Pancreas (tissue), 10 donors: ENCODE measurements at regions not wholly inside any gene's neighbourhood (a gene's known extent, or its start where the extent isn't known, plus 50 kb on each side); places are given as distances from the start of the nearest gene placed in this dataset.

Experiments used
- ATAC-seq, 4 donors: fragments of 200-7000 bp; cut with Tn5 transposase; one replicate each; pipeline versions ENCODE4 v1.8.0 to v1.9.1; 2020; ENCODE audit warnings: mild to moderate bottlenecking in 4 of 4, moderate library complexity in 4 of 4
- DNase-seq, 6 donors: peaks; one replicate each; pipeline ENCODE4 v3.0.0-alpha.2; 2020
- FAIRE-seq: peaks from 2 replicates; lab custom pipeline; 2012; peaks lifted over from hg19 to GRCh38; lab: Jason Lieb, UNC
- H3K27ac ChIP-seq, 4 donors: fragments of 200-600 bp; sonication (generic); 1 replicate in 3 of 4; 2 replicates in 1 of 4; pipeline versions ENCODE4 v1.5.0 to v1.8.0; 2020
- H3K27me3 ChIP-seq, 4 donors: fragments of 200-600 bp; one replicate each; pipeline ENCODE4 v1.8.0; 2021
- H3K36me3 ChIP-seq, 3 donors: fragments of 200-600 bp; sonication (generic) in 1 of 3; one replicate each; pipeline versions ENCODE4 v1.5.0 to v1.8.0; 2020 to 2021
- H3K4me1 ChIP-seq, 3 donors: fragments of 200-600 bp; one replicate each; pipeline ENCODE4 v1.8.0; 2021
- H3K4me3 ChIP-seq, 4 donors: fragments of 200-600 bp; sonication (generic) in 2 of 4; one replicate each; pipeline versions ENCODE4 v1.5.0 to v1.8.0; 2020 to 2021
- H3K9me3 ChIP-seq, 4 donors: fragments of 200-600 bp; one replicate each; pipeline ENCODE4 v1.8.0; 2021
- WGBS, 2 donors: extraction: QIAGEN DNeasy Blood & Tissue Kit; methylation state at CpG; one replicate each; pipeline ENCODE4 v1.1.7; 2013; 5-methylcytosine and 5-hydroxymethylcytosine counted together
- intact Hi-C, 3 donors: fragments of 100-400 bp; cut with DNase I; formaldehyde crosslinking; loops; one replicate each; pipeline versions ENCODE4 v1.11.1 to v1.14.2; 2022
- TF ChIP-seq, protein P1 (sequence below), 4 donors: fragments of 200-600 bp; sonication (generic) in 3 of 4; IDR thresholded peaks; one replicate each; pipeline versions ENCODE4 v1.5.0 to v1.8.0; 2021; ENCODE audit warnings: antibody characterized with exemption in 4 of 4
- donor health status: healthy with polysubstance abuse.
- donor health status: DM: no; HTN: no; CAD: no; lungs with moderate emphysema.
- donor health status: DM: no; HTN: no; CAD: no.
- donor health status: control.
- donor health status: control.
- donor health status: Bipolar disorder and iron deficiency.
- donor health status: DM: yes; HTN: yes; CAD: no.
- donor health status: DM: no; HTN: no; CAD: no.
- donor health status: DM: no; HTN: no; CAD: no.
- donor health status: DM: yes; HTN: yes; CAD: no.

DNA sequence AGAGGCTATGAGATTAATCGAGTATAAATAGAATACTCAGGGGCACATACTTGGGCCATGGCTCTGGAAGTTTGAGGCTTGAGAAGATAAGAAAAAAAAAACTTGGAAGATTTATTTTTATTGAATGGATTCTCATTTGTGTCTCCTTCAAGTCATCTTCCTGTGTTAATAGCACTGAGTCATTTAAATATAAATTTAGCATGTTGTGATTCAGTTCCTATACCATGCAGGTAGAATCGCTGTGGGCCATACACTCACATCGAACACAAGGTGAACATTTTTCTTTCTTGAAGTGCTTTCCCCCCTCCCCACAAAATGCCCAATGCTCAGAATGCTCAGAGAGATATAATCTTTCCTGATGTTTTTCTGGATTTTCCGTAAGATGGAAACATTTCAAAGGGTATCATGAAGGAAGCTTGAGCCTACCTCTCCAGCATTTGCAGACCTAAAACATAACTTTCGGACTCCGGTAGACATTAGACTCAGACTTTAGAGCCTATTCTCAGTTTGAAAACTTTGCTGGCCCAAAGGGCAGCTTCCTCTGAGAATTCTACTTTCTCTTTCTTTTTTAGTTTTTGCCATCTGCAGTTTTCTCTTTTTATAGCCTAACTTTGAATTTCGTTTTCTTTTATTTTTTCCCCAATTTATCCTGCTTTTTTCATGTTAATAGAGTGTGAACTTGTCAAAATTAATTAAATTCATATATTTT is 737.6 kb upstream of the NUDT12 start:
- ATAC-seq = no peak
- Histone ChIP-seq H3K36me3 (no peaks in the 10 kb centered on the region), H3K27me3 (no peaks in the 10 kb centered on the region), H3K4me1 (peaks cover 0 to 11% (median 0%) of the 10 kb centered on the region in 3 donors), H3K27ac (no peak overlapping the region), H3K4me3 (no peak overlapping the region), H3K9me3 (no peaks in the 10 kb centered on the region)
- TF ChIP-seq, protein P1, sequence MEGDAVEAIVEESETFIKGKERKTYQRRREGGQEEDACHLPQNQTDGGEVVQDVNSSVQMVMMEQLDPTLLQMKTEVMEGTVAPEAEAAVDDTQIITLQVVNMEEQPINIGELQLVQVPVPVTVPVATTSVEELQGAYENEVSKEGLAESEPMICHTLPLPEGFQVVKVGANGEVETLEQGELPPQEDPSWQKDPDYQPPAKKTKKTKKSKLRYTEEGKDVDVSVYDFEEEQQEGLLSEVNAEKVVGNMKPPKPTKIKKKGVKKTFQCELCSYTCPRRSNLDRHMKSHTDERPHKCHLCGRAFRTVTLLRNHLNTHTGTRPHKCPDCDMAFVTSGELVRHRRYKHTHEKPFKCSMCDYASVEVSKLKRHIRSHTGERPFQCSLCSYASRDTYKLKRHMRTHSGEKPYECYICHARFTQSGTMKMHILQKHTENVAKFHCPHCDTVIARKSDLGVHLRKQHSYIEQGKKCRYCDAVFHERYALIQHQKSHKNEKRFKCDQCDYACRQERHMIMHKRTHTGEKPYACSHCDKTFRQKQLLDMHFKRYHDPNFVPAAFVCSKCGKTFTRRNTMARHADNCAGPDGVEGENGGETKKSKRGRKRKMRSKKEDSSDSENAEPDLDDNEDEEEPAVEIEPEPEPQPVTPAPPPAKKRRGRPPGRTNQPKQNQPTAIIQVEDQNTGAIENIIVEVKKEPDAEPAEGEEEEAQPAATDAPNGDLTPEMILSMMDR (IDR thresholded peaks at IDR 0.05) = no peak
- DNase-seq = no peak
- 88 to 92% methylated on average over 7 of the region's 7 CpGs for WGBS, 2 donors
- FAIRE-seq = no peak
- intact Hi-C loops = no loop called here

DNA sequence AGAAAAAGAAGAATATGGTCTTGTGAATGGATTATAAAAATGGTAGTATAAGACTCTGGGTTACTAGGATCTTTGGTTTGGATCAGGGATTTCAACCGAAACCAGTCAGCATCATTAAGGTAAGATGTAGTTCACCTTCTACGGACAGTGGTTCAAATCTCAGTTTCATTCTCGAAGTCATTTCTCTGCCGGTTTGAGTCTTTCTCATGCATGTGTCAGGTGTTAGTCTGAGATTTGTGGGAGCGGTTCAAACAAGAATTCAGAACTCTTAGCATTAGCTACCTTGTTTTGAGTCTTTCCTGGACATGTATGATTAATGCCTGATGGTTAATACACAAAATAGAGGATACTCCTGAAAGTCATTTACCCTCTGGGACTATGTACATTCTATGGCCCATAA is 735.9 kb upstream of the NUDT12 start:
- no peak for DNase-seq
- Histone ChIP-seq H3K4me1 (peaks cover 0 to 11% (median 0%) of the 10 kb centered on the region in 3 donors), H3K27me3 (no peaks in the 10 kb centered on the region), H3K27ac (no peak overlapping the region), H3K9me3 (no peaks in the 10 kb centered on the region), H3K4me3 (no peak overlapping the region), H3K36me3 (no peaks in the 10 kb centered on the region)
- intact Hi-C loops = no loop called here
- no peak for FAIRE-seq
- 92 to 95% methylated on average over 5 of the region's 5 CpGs for WGBS, 2 donors
- no peak for ATAC-seq
- TF ChIP-seq, protein P1 (IDR thresholded peaks at IDR 0.05) = no peak

DNA sequence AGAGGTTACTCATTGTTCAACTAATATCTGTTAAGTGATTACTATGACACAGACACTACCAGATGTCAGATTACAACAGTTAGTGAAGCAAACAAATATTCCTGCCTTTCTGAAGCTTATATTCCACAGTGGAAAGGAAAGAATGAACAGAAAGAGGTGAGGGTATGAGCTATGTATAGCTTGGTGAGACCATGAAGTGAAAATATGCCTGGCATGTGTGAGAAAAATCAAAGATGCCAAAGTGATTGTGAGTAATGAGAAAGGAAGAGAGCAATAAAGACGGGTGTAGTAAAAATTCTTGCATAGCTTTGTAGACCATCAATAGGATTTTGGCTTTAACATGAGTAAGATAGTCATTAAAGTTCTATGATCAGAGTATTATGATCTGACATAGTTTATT is 734.5 kb upstream of the NUDT12 start:
- FAIRE-seq = no peak
- intact Hi-C loops = no loop called here
- WGBS, 2 donors = 45 to 48% methylated on average over 1 of the region's 1 CpG

DNA sequence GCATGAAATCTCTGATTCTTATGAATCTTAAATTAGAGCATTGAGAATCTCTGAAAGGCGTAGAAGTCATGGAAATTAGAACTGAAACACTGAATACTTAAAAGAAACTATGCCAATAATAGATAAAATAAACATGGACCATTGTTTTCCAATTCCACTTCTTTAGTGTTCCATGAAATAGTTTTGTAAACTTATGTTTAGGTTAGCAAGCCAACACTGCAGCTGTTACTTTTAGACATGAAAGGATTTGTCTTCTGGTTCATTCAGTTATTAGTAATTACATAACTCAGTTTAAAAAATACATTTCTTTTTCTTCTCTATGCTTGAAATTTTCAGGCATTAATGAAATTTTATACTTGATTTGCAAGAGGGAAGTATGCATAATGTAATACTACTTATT is 733.4 kb upstream of the NUDT12 start:
- DNase-seq (no peak), ATAC-seq (no peak), FAIRE-seq (no peak)
- H3K4me1 ChIP-seq = peaks cover 0 to 6% (median 0%) of the 10 kb centered on the region in 3 donors
- 80 to 89% methylated on average over 1 of the region's 1 CpG for WGBS, 2 donors
- no peak overlapping the region for H3K27ac ChIP-seq
- H3K27me3 ChIP-seq = no peaks in the 10 kb centered on the region
- H3K36me3 ChIP-seq = no peaks in the 10 kb centered on the region
- TF ChIP-seq, protein P1 (IDR thresholded peaks at IDR 0.05) = no peak
- H3K9me3 ChIP-seq = no peaks in the 10 kb centered on the region
- H3K4me3 ChIP-seq = no peak overlapping the region
- intact Hi-C loops = no loop called here

More for the DNA sequence above, 734.5 kb upstream of the NUDT12 start:
- ATAC-seq (no peak), DNase-seq (no peak)
- Histone ChIP-seq H3K36me3 (no peaks in the 10 kb centered on the region), H3K4me3 (no peak overlapping the region), H3K9me3 (no peaks in the 10 kb centered on the region), H3K4me1 (peaks cover 0 to 11% (median 0%) of the 10 kb centered on the region in 3 donors), H3K27me3 (no peaks in the 10 kb centered on the region), H3K27ac (no peak overlapping the region)
- TF ChIP-seq, protein P1 (IDR thresholded peaks at IDR 0.05) = no peak

DNA sequence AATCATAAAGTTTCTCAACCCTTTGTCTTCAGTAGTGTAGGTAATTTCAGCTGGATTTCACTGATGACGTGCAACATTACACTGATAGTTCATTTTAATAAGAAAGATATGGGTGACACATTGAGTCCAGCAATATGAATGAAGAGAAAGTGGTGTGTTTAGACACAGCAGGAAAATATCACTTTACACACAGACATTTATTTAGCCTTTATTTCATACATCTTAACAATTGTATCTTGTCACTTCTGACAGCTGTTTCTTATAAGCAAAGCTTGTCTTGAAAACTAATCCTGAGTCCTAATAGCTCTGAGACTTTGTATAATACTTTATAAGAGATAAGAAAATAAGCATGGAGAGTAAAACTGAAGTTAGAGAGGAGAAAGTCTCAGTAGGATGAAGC is 720.5 kb upstream of the NUDT12 start:
- ATAC-seq (no peak), DNase-seq (no peak), FAIRE-seq (no peak)
- TF ChIP-seq, protein P1 (IDR thresholded peaks at IDR 0.05) = no peak
- Histone ChIP-seq H3K9me3 (no peaks in the 10 kb centered on the region), H3K4me3 (no peak overlapping the region), H3K27ac (no peak overlapping the region), H3K4me1 (no peaks in the 10 kb centered on the region), H3K27me3 (no peaks in the 10 kb centered on the region), H3K36me3 (no peaks in the 10 kb centered on the region)
- 84 to 92% methylated on average over 1 of the region's 1 CpG for WGBS, 2 donors
- intact Hi-C loops = no loop called here
